Upper lobe of right lung (tissue), 1 donor: ENCODE measurements at regions not wholly inside any gene's neighbourhood (a gene's known extent, or its start where the extent isn't known, plus 50 kb on each side); places are given as distances from the start of the nearest gene placed in this dataset.
A peak's percentile ranks its signal among the peaks of the same experiment; 100 is the strongest.

Experiments used
- ATAC-seq: fragments of 200-7000 bp; cut with Tn5 transposase; one replicate; pipeline ENCODE4 v1.9.1; 2020; ENCODE audit warnings: mild to moderate bottlenecking, moderate library complexity
- DNase-seq: peaks from one replicate; pipeline ENCODE4 v3.0.0-alpha.2; 2020
- H3K27ac ChIP-seq: fragments of 200-600 bp; one replicate; pipeline ENCODE4 v1.8.0; 2022
- H3K27me3 ChIP-seq: fragments of 200-600 bp; one replicate; pipeline ENCODE4 v1.8.0; 2022; ENCODE audit warnings: mild to moderate bottlenecking
- H3K36me3 ChIP-seq: fragments of 200-600 bp; one replicate; pipeline ENCODE4 v1.8.0; 2022
- H3K4me1 ChIP-seq: fragments of 200-600 bp; one replicate; pipeline ENCODE4 v1.8.0; 2022
- H3K4me3 ChIP-seq: fragments of 200-600 bp; one replicate; pipeline ENCODE4 v1.8.0; 2022; ENCODE audit warnings: mild to moderate bottlenecking
- H3K9me3 ChIP-seq: fragments of 200-600 bp; one replicate; pipeline ENCODE4 v1.8.0; 2022
- intact Hi-C: fragments of 100-400 bp; cut with DNase I; formaldehyde crosslinking; loops from one replicate; pipeline ENCODE4 v1.11.0; 2022
- TF ChIP-seq, protein P1 (sequence below): fragments of 200-600 bp; IDR thresholded peaks from one replicate; pipeline ENCODE4 v1.8.0; 2022; ENCODE audit warnings: antibody characterized with exemption
- donor health status: DM: no; HTN: yes; CAD: no; lungs with severe emphysema.

- no peak for DNase-seq
- no peaks in the 10 kb centered on the region for H3K4me1 ChIP-seq
- no peaks in the 10 kb centered on the region for H3K36me3 ChIP-seq
- H3K9me3 ChIP-seq: no peaks in the 10 kb centered on the region
- H3K27me3 ChIP-seq: peaks cover 8% of the 10 kb centered on the region
- no peak for ATAC-seq
- intact Hi-C loops: no loop called here
- TF ChIP-seq, protein P1, sequence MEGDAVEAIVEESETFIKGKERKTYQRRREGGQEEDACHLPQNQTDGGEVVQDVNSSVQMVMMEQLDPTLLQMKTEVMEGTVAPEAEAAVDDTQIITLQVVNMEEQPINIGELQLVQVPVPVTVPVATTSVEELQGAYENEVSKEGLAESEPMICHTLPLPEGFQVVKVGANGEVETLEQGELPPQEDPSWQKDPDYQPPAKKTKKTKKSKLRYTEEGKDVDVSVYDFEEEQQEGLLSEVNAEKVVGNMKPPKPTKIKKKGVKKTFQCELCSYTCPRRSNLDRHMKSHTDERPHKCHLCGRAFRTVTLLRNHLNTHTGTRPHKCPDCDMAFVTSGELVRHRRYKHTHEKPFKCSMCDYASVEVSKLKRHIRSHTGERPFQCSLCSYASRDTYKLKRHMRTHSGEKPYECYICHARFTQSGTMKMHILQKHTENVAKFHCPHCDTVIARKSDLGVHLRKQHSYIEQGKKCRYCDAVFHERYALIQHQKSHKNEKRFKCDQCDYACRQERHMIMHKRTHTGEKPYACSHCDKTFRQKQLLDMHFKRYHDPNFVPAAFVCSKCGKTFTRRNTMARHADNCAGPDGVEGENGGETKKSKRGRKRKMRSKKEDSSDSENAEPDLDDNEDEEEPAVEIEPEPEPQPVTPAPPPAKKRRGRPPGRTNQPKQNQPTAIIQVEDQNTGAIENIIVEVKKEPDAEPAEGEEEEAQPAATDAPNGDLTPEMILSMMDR: no peak
- no peak overlapping the region for H3K27ac ChIP-seq
- no peak overlapping the region for H3K4me3 ChIP-seq
Observed at GRCh38 chr20:4522310-4522709, 163.9 kb upstream of the PRNP start.

DNA sequence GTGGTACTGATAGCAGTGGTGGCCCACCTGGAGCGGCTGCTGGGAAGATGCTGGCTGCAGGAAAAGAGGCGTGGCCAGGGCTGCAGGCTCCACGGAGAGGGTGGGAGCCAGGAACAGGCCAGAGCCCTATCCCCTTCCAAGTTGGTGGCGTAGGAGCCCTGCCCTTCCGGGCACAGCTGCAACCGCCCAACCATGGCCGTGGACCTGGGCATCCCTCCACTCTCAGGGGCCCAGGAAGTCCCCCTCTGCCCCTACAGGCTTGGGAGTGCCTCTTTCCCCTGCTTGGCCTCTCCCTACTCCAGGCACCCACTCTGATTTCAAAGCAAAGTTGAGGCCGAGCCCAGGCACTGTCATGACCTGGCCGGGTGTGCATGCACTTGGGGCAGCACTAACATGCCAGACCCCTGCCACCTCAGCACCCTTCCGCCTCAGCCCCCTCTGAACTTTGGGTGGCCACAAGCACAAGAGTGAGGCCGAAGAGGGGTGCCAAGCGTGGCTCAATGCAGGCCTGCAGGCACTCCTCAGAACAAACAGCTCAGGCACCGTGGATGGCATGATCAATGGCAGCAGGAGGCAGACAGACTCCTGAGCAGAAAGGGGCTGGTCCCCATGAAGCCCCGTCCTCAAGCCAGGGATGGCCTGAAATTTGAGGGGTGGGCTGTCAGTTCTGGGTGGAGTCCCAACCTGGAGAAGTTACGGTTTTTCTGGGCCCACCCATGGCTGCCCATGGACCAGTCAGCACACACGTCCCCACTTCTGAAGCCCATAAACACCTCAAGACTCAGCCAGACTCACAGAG, 164.9 kb upstream of the PRNP start:
- peak; percentile 15 for ATAC-seq
- intact Hi-C loops: no loop called here
- H3K4me1 ChIP-seq: no peaks in the 10 kb centered on the region
- no peaks in the 10 kb centered on the region for H3K9me3 ChIP-seq
- no peaks in the 10 kb centered on the region for H3K36me3 ChIP-seq
- TF ChIP-seq, protein P1: no peak
- H3K27ac ChIP-seq: no peak overlapping the region
- no peak for DNase-seq
- H3K4me3 ChIP-seq: no peak overlapping the region
- peaks cover 8% of the 10 kb centered on the region for H3K27me3 ChIP-seq

DNA sequence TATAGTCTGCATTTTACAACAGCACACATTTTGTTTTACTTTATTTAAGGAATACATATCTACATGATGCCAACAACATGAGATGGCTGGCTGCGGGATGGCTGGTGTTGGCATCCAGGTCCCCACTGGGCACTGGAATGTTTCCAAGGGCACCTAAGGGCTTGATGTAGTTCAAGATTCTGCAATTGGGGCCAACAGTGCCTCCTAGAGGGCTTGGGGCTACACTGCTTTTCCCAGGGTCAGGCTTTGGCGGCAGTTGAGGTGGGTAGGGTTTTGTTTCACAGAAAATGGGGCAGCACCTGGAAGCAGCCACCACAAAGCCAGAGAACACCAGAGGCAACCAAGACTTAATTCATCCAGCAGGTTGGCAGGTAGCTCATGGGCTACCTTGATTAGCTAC, 166.7 kb upstream of the PRNP start:
- ATAC-seq (peak; percentile 78), DNase-seq (no peak)
- no peaks in the 10 kb centered on the region for H3K36me3 ChIP-seq
- TF ChIP-seq, protein P1: peak; percentile 46
- H3K4me3 ChIP-seq: no peak overlapping the region
- no peaks in the 10 kb centered on the region for H3K9me3 ChIP-seq
- peaks cover 8% of the 10 kb centered on the region for H3K27me3 ChIP-seq
- H3K4me1 ChIP-seq: no peaks in the 10 kb centered on the region
- intact Hi-C loops: no loop called here
- no peak overlapping the region for H3K27ac ChIP-seq

GRCh38 chr20:4516876-4517275, 169.4 kb upstream of the PRNP start:
- TF ChIP-seq, protein P1: no peak
- ATAC-seq: no peak
- Histone ChIP-seq H3K4me1 (no peaks in the 10 kb centered on the region), H3K36me3 (no peaks in the 10 kb centered on the region), H3K4me3 (no peak overlapping the region), H3K27me3 (peaks cover 8% of the 10 kb centered on the region), H3K27ac (no peak overlapping the region), H3K9me3 (no peaks in the 10 kb centered on the region)
- intact Hi-C loops: no loop called here
- no peak for DNase-seq

GRCh38 chr20:4513720-4514119, 172.5 kb upstream of the PRNP start:
- Histone ChIP-seq H3K27me3 (no peaks in the 10 kb centered on the region), H3K36me3 (no peaks in the 10 kb centered on the region), H3K4me1 (no peaks in the 10 kb centered on the region), H3K27ac (no peak overlapping the region), H3K9me3 (no peaks in the 10 kb centered on the region), H3K4me3 (no peak overlapping the region)
- ATAC-seq (no peak), DNase-seq (no peak)
- TF ChIP-seq, protein P1: no peak
- intact Hi-C loops: no loop called here
